ENCODE measurements at regions not wholly inside any gene's neighbourhood (a gene's known extent, or its start where the extent isn't known, plus 50 kb on each side); places are given as distances from the start of the nearest gene placed in this dataset.

DNA sequence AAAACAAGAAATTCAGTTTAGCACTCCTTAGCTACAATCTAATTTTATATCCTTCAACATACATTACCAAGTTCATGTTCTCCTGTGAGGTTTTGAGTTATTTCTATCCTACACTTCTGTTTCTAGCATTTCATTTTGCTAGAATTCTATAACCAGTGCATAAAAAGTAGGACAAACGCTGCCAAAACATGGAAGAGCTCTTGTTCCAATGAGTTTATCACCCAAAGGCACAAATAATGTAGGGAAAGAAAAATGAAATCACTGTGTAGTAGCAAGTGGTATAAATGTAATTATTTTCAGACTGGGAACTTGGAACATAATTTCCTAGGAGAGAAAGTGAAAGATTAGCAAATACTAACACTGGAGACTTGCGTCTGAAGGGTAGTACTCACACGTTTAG, 413.3 kb upstream of the NRSN1 start:
- Histone ChIP-seq H3K9me3 (no peaks in the 10 kb centered on the region), H3K27me3 (no peaks in the 10 kb centered on the region), H3K36me3 (no peaks in the 10 kb centered on the region), H3K4me3 (no peak overlapping the region), H3K4me1 (no peaks in the 10 kb centered on the region), H3K27ac (no peak overlapping the region)
- DNase-seq: no peak
- 75 to 87% (median 85%) methylated on average over 3 of the region's 3 CpGs for WGBS, 4 donors
- no peak for ATAC-seq
- intact Hi-C loops (cut with DNase I): no loop called here
- no peak for TF ChIP-seq POLR2A (IDR thresholded peaks at IDR 0.05)
- TF ChIP-seq, protein P1, sequence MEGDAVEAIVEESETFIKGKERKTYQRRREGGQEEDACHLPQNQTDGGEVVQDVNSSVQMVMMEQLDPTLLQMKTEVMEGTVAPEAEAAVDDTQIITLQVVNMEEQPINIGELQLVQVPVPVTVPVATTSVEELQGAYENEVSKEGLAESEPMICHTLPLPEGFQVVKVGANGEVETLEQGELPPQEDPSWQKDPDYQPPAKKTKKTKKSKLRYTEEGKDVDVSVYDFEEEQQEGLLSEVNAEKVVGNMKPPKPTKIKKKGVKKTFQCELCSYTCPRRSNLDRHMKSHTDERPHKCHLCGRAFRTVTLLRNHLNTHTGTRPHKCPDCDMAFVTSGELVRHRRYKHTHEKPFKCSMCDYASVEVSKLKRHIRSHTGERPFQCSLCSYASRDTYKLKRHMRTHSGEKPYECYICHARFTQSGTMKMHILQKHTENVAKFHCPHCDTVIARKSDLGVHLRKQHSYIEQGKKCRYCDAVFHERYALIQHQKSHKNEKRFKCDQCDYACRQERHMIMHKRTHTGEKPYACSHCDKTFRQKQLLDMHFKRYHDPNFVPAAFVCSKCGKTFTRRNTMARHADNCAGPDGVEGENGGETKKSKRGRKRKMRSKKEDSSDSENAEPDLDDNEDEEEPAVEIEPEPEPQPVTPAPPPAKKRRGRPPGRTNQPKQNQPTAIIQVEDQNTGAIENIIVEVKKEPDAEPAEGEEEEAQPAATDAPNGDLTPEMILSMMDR (IDR thresholded peaks at IDR 0.05): no peak

DNA sequence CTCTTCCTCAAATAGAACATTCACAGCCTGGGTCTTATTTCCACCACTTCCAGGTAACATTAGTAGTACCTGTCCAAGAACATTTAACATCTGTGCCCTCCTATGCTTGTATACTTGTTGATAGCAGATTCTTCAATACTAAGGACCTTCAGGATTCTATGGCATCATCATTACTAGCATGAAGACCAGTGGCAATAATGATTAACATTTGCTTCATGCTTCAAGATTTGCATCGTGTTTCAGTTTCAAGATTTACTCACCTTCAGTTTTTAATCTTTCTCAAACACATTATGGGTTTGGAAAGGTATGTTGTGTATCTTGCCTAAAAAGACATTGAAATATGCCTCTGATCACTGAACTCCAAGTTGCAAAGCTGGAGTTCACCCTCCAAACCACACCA, 412.8 kb upstream of the NRSN1 start:
- Histone ChIP-seq H3K4me3 (no peak overlapping the region), H3K27ac (no peak overlapping the region), H3K27me3 (no peaks in the 10 kb centered on the region), H3K36me3 (no peaks in the 10 kb centered on the region), H3K9me3 (no peaks in the 10 kb centered on the region), H3K4me1 (no peaks in the 10 kb centered on the region)
- ATAC-seq (no peak), DNase-seq (no peak)
- intact Hi-C loops (cut with DNase I): no loop called here
- WGBS, 4 donors: 88 to 95% (median 95%) methylated on average over 1 of the region's 1 CpG
- TF ChIP-seq POLR2A (IDR thresholded peaks at IDR 0.05): no peak
- TF ChIP-seq, protein P1 (IDR thresholded peaks at IDR 0.05): no peak

DNA sequence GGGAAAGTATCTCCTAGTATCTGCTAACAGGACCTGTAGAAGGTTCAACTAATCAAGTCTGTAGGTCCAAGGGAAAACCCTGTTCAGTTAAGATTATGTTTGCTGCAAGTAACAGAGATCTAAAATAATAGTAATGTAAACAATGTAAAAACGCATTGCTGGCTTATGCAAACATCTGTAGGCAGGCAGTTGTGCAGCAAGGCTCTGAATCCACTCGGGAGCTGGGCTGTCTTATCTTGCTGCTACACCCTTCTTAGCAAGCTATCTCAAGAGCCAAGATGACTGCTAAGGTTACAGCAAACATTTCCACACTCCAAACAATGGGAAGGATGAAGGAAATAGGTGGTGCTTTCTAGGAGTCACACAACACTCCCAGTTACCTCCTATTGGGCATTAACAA, 397.3 kb upstream of the NRSN1 start:
- 10 to 21% (median 16%) methylated on average over 2 of the region's 2 CpGs for WGBS, 4 donors
- DNase-seq: no peak

DNA sequence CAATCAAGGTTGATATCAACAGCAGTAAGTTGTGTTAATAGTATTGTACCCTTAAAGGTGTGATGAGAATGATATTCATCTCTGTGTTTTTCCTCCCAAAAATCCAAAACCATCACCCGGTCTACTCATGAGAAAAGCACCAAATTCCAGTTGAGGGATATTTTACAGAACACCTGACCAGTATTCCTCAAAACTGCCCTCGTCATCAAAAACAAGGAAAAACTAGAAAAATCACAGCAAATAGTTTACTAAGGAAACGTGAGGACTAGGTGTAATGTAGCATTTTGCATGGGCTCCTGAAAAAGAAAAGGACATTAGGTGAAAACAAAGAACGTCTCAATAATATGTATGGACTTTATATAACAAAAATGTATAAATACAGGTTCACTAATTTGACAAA, 394.4 kb upstream of the NRSN1 start:
- no peaks in the 10 kb centered on the region for H3K9me3 ChIP-seq
- no peak for ATAC-seq
- H3K27me3 ChIP-seq: no peaks in the 10 kb centered on the region
- no peak for DNase-seq
- H3K36me3 ChIP-seq: no peaks in the 10 kb centered on the region
- intact Hi-C loops (cut with DNase I): no loop called here
- H3K27ac ChIP-seq: no peak overlapping the region
- no peaks in the 10 kb centered on the region for H3K4me1 ChIP-seq
- H3K4me3 ChIP-seq: no peak overlapping the region
- TF ChIP-seq, protein P1 (IDR thresholded peaks at IDR 0.05): no peak
- no peak for TF ChIP-seq POLR2A (IDR thresholded peaks at IDR 0.05)
- WGBS, 4 donors: 89 to 96% (median 92%) methylated on average over 4 of the region's 4 CpGs

More for the DNA sequence above, 397.3 kb upstream of the NRSN1 start:
- Histone ChIP-seq H3K4me1 (no peaks in the 10 kb centered on the region), H3K27me3 (no peaks in the 10 kb centered on the region), H3K27ac (no peak overlapping the region), H3K4me3 (no peak overlapping the region), H3K9me3 (no peaks in the 10 kb centered on the region), H3K36me3 (no peaks in the 10 kb centered on the region)
- TF ChIP-seq, protein P1 (IDR thresholded peaks at IDR 0.05): no peak
- TF ChIP-seq POLR2A (IDR thresholded peaks at IDR 0.05): no peak
- ATAC-seq: peak in 1 of 4 donors; percentile 51
- intact Hi-C loops (cut with DNase I): no loop called here
